C1 segment of cervical spinal cord (tissue), 14 donors: ENCODE measurements at regions not wholly inside any gene's neighbourhood (a gene's known extent, or its start where the extent isn't known, plus 50 kb on each side); places are given as distances from the start of the nearest gene placed in this dataset.

Experiments used
- DNase-seq, 14 donors: peaks; one replicate each; lab custom pipeline; 2025; lab: John Stamatoyannopoulos, UW

GRCh38 chr6:91317247-91317835 is 730.5 kb upstream of the MAP3K7 start:
- DNase-seq: no peak

GRCh38 chr6:91310178-91310577 is 723.3 kb upstream of the MAP3K7 start:
- DNase-seq: no peak

DNA sequence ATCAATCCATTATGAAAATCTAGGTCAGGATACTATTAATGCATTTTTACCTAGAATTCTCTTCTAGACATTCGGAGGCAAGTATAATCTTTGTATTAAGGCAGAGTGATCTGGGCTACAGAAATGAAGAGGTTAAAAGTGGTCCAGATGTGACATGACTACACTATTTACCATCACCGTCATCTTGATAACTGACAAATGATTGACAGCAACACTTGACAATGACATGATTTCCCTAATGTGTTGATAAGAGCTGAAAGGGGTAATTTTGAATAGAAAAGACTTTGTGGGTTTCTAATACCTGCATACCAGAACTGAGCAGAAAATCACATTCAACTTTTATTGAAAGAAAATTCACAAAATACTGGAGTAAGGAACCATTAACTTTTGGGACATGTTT is 718.9 kb upstream of the MAP3K7 start:
- DNase-seq: no peak

- no peak for DNase-seq
Measured at GRCh38 chr6:91304521-91304920, 717.6 kb upstream of the MAP3K7 start.

DNA sequence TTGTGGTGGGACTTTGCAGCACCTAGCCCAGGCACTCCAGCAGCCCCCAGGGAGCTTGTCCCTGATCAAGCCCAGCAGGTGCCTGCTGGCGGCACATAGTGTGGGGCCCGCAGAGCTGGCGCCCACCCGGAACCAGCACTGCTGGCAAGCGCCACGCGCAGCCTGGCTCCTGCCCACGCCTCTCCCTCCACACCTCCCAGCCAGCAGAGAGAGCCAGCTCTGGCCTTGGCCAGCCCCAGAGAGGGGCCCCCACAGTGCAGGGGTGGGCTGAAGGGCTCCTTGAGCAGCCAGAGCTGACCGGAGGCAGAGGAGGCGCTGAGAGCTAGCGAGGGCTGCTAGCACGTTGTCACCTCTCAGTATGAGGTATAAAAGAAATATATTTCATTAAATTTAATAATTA is 716.5 kb upstream of the MAP3K7 start:
- no peak for DNase-seq

- no peak for DNase-seq
Measured at GRCh38 chr6:91299544-91300491, 712.9 kb upstream of the MAP3K7 start.

- no peak for DNase-seq
Measured at GRCh38 chr6:91298543-91299145, 711.8 kb upstream of the MAP3K7 start.

- DNase-seq: no peak
Measured at GRCh38 chr6:91293395-91293794, 706.5 kb upstream of the MAP3K7 start.

GRCh38 chr6:91291071-91291470 is 704.2 kb upstream of the MAP3K7 start:
- DNase-seq: no peak

- DNase-seq: peak in 4 of 14 donors; percentile 4 to 28 (median 14)
Measured at GRCh38 chr6:91288741-91289140, 701.9 kb upstream of the MAP3K7 start.

GRCh38 chr6:91281901-91282300 is 695.0 kb upstream of the MAP3K7 start:
- no peak for DNase-seq

GRCh38 chr6:91280494-91280830 is 693.6 kb upstream of the MAP3K7 start:
- no peak for DNase-seq

- no peak for DNase-seq
Measured at GRCh38 chr6:91279740-91280493, 693.0 kb upstream of the MAP3K7 start.

DNA sequence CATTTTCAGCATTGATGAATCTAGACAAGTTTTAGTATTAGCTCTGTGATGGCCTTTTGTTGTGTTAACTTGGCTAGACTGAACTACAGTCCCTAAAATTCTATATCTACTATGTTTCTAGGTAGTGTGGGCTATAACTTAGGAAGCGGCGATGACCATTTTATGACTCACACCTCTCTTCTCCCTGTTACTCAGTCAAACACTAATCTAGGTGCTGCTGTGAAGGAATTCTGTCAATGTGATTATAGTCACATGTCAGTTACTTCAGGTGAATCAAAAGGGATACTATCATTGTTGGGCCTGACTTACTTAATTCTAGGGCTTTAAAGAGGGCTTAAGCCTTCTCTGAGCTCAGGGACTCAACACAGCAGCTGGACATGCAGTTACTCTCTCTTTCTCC is 691.5 kb upstream of the MAP3K7 start:
- no peak for DNase-seq

DNA sequence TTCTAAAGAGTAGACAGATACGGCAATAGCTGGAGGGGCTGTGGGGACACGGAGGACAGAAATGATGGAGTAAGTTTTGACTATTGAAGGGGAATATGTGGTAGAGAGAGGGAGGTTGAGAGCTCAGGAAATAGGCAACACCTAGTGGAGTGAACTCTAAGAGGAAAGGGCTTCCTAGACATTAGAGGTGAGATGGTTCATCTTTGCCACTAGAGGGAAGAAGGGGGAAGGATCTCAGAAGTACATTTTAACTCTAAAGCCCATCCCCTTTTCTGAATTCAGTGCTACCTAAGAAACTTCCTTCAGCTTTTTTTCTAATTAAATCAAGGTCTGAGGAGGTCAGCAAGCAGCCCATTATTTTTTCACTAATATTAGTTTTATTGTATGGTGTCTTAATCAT is 689.4 kb upstream of the MAP3K7 start:
- DNase-seq: no peak

- DNase-seq: no peak
Measured at GRCh38 chr6:91273729-91274128, 686.9 kb upstream of the MAP3K7 start.

GRCh38 chr6:91271807-91272206 is 684.9 kb upstream of the MAP3K7 start:
- no peak for DNase-seq

DNA sequence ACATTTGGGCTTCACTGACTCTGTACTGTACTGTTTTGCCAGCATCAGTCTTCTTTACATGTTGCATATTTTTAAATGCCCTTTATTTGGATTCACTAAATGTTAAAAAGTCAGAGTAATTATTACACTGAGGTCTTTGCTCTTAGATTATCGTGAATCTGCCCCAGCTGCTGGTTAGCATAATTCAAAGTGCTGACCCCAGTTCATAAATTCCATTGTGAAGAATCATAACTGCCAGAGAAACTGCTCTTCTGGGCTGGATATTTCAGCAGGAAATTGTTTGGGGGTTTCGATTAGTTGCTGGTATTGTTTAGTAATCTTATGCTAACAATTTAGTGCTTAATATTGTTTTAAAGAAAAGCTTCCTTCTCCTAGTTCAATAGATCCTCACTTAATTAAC is 682.1 kb upstream of the MAP3K7 start:
- no peak for DNase-seq

- DNase-seq: peak in 1 of 14 donors; percentile 67
Measured at GRCh38 chr6:91267246-91267645, 680.4 kb upstream of the MAP3K7 start.

DNA sequence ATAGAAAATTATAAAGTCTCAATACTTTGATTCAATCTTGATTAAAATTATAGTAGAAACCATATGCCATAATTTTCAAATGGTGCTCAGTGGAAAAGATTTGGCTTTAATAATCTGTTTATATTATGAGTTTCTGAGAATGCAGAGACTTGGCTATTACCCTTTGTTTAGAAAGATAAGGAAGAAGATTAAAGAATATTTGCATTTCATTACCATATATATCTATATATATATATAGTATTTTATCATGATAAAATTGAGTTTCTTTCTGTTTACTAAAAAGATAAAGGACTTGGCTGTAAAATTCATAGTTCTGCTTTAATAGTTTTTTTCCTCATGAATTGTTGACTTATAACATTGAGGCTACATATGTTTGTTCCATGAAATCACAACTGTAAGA is 679.3 kb upstream of the MAP3K7 start:
- DNase-seq: no peak

- peak in 1 of 14 donors; percentile 32 for DNase-seq
Measured at GRCh38 chr6:91243436-91243835, 656.6 kb upstream of the MAP3K7 start.

DNA sequence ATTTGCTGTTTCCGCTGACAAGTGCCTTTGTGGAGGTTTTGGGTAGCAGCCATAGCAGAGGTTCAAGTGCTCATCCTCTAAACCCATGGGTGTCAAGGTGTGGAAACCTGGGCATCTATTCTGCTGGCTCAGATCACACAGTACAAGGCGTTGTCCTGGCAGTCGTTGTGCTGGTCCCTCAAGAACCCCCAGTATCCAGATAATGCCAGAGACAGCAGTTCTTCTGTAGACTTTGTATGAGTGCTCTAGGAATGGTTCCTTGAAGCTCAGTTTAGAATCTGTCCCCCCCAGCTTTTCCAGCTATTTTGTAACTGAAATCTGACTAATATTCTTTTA is 655.7 kb upstream of the MAP3K7 start:
- DNase-seq: no peak
